ENCODE measurements at regions not wholly inside any gene's neighbourhood (a gene's known extent, or its start where the extent isn't known, plus 50 kb on each side); places are given as distances from the start of the nearest gene placed in this dataset.
A peak's percentile ranks its signal among the peaks of the same experiment; 100 is the strongest.

GRCh38 chr7:3154881-3155494, 111.3 kb upstream of the CARD11 start:
- Histone ChIP-seq H3K9me3 (ENCODE audit: severe bottlenecking) (no peaks in the 10 kb centered on the region), H3K27ac (no peak overlapping the region), H3K4me3 (ENCODE audit: low read depth, low read length) (no peak overlapping the region), H3K27me3 (ENCODE audit: insufficient read depth, low read depth, severe bottlenecking) (no peaks in the 10 kb centered on the region), H3K36me3 (no peaks in the 10 kb centered on the region)
- DNase-seq = peak; percentile 44
- peak; percentile 69 for TF ChIP-seq CTCF (IDR thresholded peaks at IDR 0.05; ENCODE audit: low read depth, low read length)

DNA sequence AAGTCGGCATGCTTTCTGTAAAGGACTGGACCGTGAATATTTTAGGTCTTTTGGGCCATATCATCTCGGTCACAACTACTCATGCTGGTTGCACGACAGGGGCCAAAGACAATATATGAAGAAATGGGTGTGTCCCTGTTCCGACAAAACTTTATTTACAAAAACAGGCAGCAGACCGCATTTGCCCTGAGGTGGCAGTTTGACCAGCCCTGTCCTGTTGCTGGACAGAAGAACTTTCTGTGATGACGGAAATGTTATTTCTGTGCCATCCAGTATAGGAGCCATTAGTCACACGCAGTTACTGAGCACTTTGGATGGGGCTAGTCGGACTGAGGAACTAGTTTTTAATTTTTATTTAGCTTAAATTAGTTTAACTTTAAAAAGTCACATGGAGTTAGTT, 112.8 kb upstream of the CARD11 start:
- Histone ChIP-seq H3K27ac (no peak overlapping the region), H3K4me3 (ENCODE audit: low read depth, low read length) (no peak overlapping the region), H3K27me3 (ENCODE audit: insufficient read depth, low read depth, severe bottlenecking) (no peaks in the 10 kb centered on the region), H3K36me3 (no peaks in the 10 kb centered on the region), H3K9me3 (ENCODE audit: severe bottlenecking) (no peaks in the 10 kb centered on the region)
- no peak for DNase-seq
- TF ChIP-seq CTCF (IDR thresholded peaks at IDR 0.05; ENCODE audit: low read depth, low read length) = no peak

- TF ChIP-seq CTCF (IDR thresholded peaks at IDR 0.05; ENCODE audit: low read depth, low read length) = no peak
- no peaks in the 10 kb centered on the region for H3K27me3 ChIP-seq (ENCODE audit: insufficient read depth, low read depth, severe bottlenecking)
- no peak overlapping the region for H3K4me3 ChIP-seq (ENCODE audit: low read depth, low read length)
- no peak overlapping the region for H3K27ac ChIP-seq
- no peaks in the 10 kb centered on the region for H3K36me3 ChIP-seq
- no peaks in the 10 kb centered on the region for H3K9me3 ChIP-seq (ENCODE audit: severe bottlenecking)
- DNase-seq = no peak
Measured at GRCh38 chr7:3157566-3158287, 114.1 kb upstream of the CARD11 start.

DNA sequence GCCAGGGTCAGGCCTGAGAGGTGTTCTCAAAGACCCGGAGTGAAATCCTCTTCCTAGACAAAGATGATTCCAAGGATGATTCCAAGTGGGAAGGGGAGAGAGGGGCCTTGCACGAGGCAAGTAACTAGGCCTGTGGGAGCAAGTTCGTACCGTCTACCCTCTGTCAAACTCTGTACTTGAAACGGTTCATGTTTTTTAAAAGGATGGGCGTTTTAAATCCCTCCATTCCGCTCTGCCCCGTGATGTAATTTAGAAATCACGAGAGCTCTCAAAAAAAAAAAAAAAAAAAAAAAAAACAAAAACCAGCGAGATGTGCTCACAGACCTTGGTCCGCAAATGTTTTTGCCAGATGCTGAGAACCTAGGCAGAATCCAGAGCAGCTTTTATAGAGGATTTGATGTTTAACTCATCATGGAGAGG, 114.7 kb upstream of the CARD11 start:
- no peaks in the 10 kb centered on the region for H3K36me3 ChIP-seq
- H3K9me3 ChIP-seq (ENCODE audit: severe bottlenecking) = no peaks in the 10 kb centered on the region
- no peak overlapping the region for H3K4me3 ChIP-seq (ENCODE audit: low read depth, low read length)
- no peak for TF ChIP-seq CTCF (IDR thresholded peaks at IDR 0.05; ENCODE audit: low read depth, low read length)
- H3K27me3 ChIP-seq (ENCODE audit: insufficient read depth, low read depth, severe bottlenecking) = no peaks in the 10 kb centered on the region
- no peak overlapping the region for H3K27ac ChIP-seq
- no peak for DNase-seq

GRCh38 chr7:3159039-3159438, 115.4 kb upstream of the CARD11 start:
- Histone ChIP-seq H3K4me3 (ENCODE audit: low read depth, low read length) (no peak overlapping the region), H3K27me3 (ENCODE audit: insufficient read depth, low read depth, severe bottlenecking) (no peaks in the 10 kb centered on the region), H3K36me3 (no peaks in the 10 kb centered on the region), H3K9me3 (ENCODE audit: severe bottlenecking) (no peaks in the 10 kb centered on the region), H3K27ac (no peak overlapping the region)
- DNase-seq = no peak
- no peak for TF ChIP-seq CTCF (IDR thresholded peaks at IDR 0.05; ENCODE audit: low read depth, low read length)
